GM19193 (cell line): ENCODE measurements at regions not wholly inside any gene's neighbourhood (a gene's known extent, or its start where the extent isn't known, plus 50 kb on each side); places are given as distances from the start of the nearest gene placed in this dataset.

Source experiments
- POLR2A ChIP-seq: IDR thresholded peaks from 4 replicates; pipeline ENCODE4 v1.6.1; 2011; ENCODE audit not compliant: insufficient read depth, insufficient read length; ENCODE audit errors: extremely low read depth

- no peak for TF ChIP-seq POLR2A
These were observed 60.6 kb upstream of the AUTS2 start for GRCh38 chr7:69537691-69538090.

DNA sequence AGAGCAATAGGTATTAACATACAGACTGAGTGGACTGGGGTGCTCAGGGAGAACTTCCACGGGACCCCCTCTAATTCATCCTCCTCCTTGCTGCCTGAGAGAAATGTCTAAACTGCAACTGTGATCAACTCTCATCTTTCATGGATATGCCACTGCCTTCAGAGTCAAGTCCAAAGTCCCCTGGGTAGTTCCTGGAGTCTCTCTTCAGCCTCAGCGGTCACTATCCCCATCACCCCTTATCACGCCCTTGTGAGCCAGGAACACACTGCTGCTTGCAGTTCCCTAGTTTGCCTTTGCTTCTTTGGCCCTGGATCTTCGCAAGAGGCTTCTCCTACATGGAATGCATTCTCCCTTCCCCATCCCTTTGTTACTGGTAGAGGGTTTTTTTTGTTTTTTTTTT, 58.7 kb upstream of the AUTS2 start:
- no peak for TF ChIP-seq POLR2A

GRCh38 chr7:69540287-69540686, 58.0 kb upstream of the AUTS2 start:
- TF ChIP-seq POLR2A: no peak

GRCh38 chr7:69545175-69545574, 53.1 kb upstream of the AUTS2 start:
- TF ChIP-seq POLR2A: no peak
